DMS 273 treated with DMSO at 0.1 percent for 48 hours (cell line): ENCODE measurements at regions not wholly inside any gene's neighbourhood (a gene's known extent, or its start where the extent isn't known, plus 50 kb on each side); places are given as distances from the start of the nearest gene placed in this dataset.

Source experiments
- DNase-seq: peaks from one replicate; lab custom pipeline; 2025; lab: John Stamatoyannopoulos, UW

- no peak for DNase-seq
Measured at GRCh38 chr4:163762741-163763140, 268.3 kb downstream of the TMA16 start.

- no peak for DNase-seq
Measured at GRCh38 chr4:163764569-163764968, 270.1 kb downstream of the TMA16 start.

GRCh38 chr4:163768014-163768413 is 273.5 kb downstream of the TMA16 start:
- DNase-seq: no peak

- no peak for DNase-seq
Measured at GRCh38 chr4:163772238-163772637, 277.7 kb downstream of the TMA16 start.

GRCh38 chr4:163773940-163774339 is 279.4 kb downstream of the TMA16 start:
- no peak for DNase-seq

DNA sequence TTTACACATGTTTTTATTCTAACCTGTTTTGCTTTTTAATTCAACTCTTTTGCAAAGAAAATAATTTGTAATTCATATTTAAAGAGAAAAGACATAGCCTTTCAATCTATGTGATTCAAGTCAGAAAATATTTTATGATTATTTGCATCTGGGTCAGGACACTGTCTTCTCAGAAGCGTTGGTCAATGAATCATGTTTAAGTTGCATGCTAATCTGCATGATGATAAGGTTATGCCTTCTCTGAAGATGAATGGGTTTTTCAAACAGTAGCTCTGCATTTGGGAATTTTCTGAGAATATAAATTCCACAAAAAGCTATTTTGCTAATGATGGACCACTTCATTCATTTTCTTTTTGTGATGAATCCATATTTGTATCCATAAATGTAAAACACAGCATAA is 282.5 kb downstream of the TMA16 start:
- DNase-seq: no peak

DNA sequence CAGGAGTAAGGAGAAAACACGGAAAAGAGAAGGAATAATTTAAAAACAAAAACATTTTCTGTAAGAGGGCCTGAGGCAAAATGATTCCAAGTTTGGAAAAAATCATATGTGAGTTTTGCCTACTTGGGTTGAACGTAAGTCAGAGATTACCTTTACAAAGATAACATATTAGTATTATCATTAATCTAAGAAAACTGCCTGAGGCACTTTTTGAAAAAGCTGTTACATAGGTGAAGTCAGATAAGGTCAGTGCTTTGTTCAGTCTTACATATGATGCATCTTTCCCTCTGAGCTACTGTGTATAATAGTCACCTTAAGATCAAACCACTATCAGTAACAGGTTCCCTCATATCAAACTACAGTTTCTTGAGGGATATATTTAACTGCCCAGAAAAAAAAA is 287.2 kb downstream of the TMA16 start:
- DNase-seq: no peak

GRCh38 chr4:163790231-163790630 is 295.7 kb downstream of the TMA16 start:
- no peak for DNase-seq

- no peak for DNase-seq
Measured at GRCh38 chr4:163795885-163796284, 301.4 kb downstream of the TMA16 start.

- DNase-seq: no peak
Measured at GRCh38 chr4:163804001-163804400, 309.5 kb downstream of the TMA16 start.

DNA sequence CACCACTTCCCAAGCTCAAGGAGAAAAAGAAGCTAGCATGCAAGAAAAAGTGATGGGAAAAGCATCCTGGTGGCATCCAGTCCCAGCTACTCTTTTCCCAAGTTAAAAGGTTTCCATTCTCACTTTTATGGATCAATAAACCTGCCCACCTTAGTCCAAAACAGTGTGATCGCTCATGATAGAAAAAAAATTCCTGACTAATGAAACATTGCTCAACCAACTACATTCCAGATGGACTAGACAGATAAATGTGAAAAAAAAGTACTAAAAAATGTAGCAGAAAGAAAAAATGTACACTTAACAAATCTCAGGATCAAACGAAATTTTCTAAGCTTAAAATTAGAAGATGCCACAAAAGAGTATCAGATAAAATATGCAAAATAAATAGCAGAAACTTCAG is 312.2 kb downstream of the TMA16 start:
- DNase-seq: no peak

- no peak for DNase-seq
Measured at GRCh38 chr4:163808011-163808410, 313.5 kb downstream of the TMA16 start.

DNA sequence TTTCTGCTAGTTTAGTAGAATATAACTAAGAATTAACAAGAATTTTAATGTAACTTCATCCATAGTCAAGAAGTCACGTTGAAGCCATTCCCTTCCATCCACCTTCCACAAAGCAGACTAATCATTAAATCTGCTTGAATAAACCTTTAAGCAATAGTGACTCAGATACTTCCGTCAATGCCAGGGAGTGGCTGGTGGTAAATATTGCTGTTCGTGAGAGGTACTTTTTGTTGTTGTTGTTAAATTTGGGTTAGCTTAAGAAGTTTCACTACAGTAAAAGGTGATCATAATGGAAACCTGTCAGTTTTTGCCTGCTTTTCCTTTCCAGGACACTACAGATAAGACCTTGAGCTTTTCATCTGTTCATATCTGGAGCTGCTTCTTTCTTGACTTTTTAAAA is 316.3 kb downstream of the TMA16 start:
- no peak for DNase-seq

DNA sequence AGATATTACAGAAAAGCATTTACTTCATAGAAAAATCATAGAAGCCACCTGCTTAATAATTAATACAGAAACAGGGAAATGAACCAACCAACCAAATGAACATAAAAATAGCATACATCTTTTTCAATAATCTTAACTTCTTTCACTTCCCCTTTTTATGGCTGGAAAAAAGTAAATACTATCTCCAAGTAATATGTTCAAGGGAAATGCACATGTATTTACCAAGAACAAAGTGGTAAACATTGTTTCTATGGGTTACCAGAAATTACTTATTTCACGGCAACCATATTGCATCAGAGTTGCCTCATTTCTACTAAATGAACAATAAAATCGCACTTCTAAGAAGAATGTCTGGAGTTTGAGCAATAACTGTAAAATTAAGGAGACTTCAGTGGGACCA is 321.3 kb downstream of the TMA16 start:
- no peak for DNase-seq

GRCh38 chr4:163816494-163816893 is 322.0 kb downstream of the TMA16 start:
- no peak for DNase-seq

GRCh38 chr4:163818673-163819072 is 324.2 kb downstream of the TMA16 start:
- DNase-seq: no peak

DNA sequence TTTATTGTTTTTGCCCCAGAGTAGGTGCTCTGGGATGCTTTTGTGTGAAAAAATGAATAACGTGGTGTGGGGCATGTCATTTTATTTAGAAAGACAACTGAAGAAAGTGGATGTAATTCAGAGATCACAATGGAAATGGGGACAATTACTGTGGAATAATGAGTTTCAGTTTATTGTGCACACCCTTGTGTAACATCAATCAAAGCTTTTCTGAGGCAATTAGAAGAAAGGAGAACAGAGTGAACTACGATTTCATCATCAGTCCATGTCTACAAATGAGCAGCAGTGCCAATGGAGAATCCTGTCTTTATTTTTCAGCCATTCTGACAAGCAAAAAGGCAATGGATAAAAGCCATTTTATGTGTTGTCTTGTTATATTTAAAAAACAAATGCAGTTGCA is 339.2 kb downstream of the TMA16 start:
- DNase-seq: no peak

- DNase-seq: no peak
Measured at GRCh38 chr4:163846008-163846407, 351.5 kb downstream of the TMA16 start.

DNA sequence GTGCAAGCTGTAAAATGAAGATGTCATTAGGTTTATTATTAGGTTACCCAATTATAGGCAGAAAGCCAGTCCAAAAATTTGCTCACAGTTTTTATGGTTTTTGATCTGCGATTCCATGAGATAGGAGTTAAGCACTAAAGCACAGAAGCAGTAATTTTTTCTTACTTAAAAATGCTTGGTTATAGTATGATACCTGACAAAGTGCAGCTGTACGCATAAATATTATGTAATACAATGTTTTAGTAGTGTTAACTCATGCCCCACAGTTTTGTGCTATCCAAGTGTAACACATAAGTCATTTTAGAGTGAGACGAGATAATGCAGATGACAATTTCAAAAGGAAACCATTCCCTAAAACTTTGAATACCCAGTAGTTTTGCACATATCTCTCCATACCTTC is 357.8 kb downstream of the TMA16 start:
- no peak for DNase-seq

DNA sequence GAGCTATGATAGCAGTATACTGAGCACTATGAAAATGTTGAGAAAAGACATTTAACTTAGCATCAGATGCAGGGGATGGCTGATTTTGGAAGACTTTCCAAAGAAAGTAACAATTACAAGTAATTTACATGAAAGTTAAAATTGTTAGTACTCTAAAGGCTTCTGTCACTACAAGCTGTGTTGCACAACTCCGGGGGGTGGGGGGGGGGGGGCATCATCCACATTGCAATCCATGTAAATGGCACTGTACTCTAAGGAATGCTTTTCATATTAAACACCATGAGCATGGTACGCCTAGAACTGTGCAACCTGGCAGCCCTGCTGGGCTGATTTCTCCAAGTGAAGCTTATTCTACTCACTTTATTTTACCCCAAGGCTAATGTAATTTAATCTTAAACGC is 363.4 kb downstream of the TMA16 start:
- DNase-seq: no peak

GRCh38 chr4:163858515-163858914 is 364.0 kb downstream of the TMA16 start:
- no peak for DNase-seq

DNA sequence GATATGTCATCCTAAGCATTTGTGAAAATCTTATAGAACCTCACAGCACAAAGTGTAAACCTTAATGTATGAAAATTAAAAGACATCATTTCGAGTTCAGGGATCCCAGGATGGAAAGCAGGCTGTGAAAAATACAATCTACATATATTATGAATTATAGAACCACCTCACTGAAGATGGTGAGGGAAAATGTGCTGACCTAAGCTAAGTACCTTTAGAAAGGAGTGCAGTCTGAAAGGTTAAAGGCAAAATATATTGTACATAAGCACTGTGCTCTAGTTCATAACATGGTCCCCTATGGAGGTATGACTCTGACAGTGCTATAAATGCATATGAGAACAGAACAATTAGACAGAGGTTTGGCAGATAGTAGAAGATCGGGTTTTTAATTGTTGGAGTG is 368.6 kb downstream of the TMA16 start:
- no peak for DNase-seq

GRCh38 chr4:163865010-163865409 is 370.5 kb downstream of the TMA16 start:
- DNase-seq: no peak

- no peak for DNase-seq
Measured at GRCh38 chr4:163866728-163867315, 372.3 kb downstream of the TMA16 start.

DNA sequence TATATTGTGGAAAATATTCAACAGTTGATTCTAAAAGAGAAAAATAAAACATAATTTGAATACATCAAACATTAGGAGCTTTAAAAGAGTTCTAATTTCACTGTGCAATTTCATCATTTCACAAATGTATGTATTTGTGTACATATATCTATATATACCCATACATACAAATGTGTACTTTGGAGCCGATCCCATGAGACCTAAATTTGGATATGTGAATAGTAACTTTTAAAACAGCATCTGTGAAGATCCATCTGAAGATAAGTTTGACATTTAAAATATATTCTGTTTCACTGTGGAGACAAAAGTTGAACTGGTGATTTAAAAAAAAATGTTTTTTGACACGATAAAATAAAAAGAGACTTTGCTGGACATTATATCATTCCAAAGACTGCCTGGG is 374.0 kb downstream of the TMA16 start:
- no peak for DNase-seq
